Panc1 (cell line): ENCODE measurements at regions not wholly inside any gene's neighbourhood (a gene's known extent, or its start where the extent isn't known, plus 50 kb on each side); places are given as distances from the start of the nearest gene placed in this dataset.
"Not testable (repeated sequence)": the region's sequence is repeated elsewhere in the genome, so short reads cannot be mapped to it uniquely, and the experiment has no call there.

ENCODE experiments used
- ATAC-seq: fragments of 200-7000 bp; cut with Tn5 transposase; 2 replicates; pipeline ENCODE4 v1.9.1; 2020; ENCODE audit warnings: mild to moderate bottlenecking, moderate library complexity
- BruUV-seq: library from RNA; stranded (reverse); fragments of 400-500 nt; replicated peaks from 2 replicates; lab custom pipeline; 2021; lab: Mats Ljungman, UMichigan
- CTCF ChIA-PET: fragments of 300-600 bp; sonication (Branson Sonifier 250); formaldehyde crosslinking; loops from one replicate; lab custom pipeline; 2022; ENCODE audit warnings: antibody characterized with exemption; lab: Charles Lee
- POLR2A ChIA-PET: fragments of 300-600 bp; sonication (Branson Sonifier 250); formaldehyde crosslinking; loops from one replicate; lab custom pipeline; 2022; ENCODE audit warnings: antibody characterized with exemption; lab: Charles Lee
- DNase-seq: peaks from one replicate; pipeline ENCODE4 v3.0.0-alpha.2; 2010; ENCODE audit warnings: low read depth, low spot score
- H3K27ac ChIP-seq: 2 replicates; pipeline ENCODE4 v1.5.1; 2011; ENCODE audit warnings: mild to moderate bottlenecking, low read length, inconsistent platforms
- H3K27me3 ChIP-seq: fragments of 200-500 bp; sonication (Bioruptor generic); 2 replicates; pipeline ENCODE4 v1.6.0; 2014; ENCODE audit warnings: low read length, inconsistent platforms; ENCODE audit not compliant: control insufficient read depth, insufficient read depth
- H3K36me3 ChIP-seq: fragments of 200-500 bp; sonication (Bioruptor generic); 2 replicates; pipeline ENCODE4 v1.5.1; 2014; ENCODE audit warnings: inconsistent platforms, mild to moderate bottlenecking, low read length, moderate library complexity; ENCODE audit not compliant: control insufficient read depth, insufficient read depth
- H3K4me1 ChIP-seq: 2 replicates; pipeline ENCODE4 v1.5.1; 2011; ENCODE audit warnings: inconsistent platforms, mild to moderate bottlenecking, low read length, moderate library complexity; ENCODE audit not compliant: control insufficient read depth, insufficient read depth
- H3K4me3 ChIP-seq, 2 experiments: 2 replicates each; pipeline ENCODE4 v1.5.1; 2011 to 2012; ENCODE audit warnings: low read depth in 2 of 2, low read length in 2 of 2, mild to moderate bottlenecking in 2 of 2, inconsistent platforms in 1 of 2, moderate library complexity in 1 of 2
- H3K9me3 ChIP-seq: fragments of 200-500 bp; sonication (Bioruptor generic); 2 replicates; pipeline ENCODE4 v1.5.1; 2014; ENCODE audit warnings: low read depth, mild to moderate bottlenecking, inconsistent platforms, low read length, moderate library complexity; ENCODE audit not compliant: control insufficient read depth, insufficient read depth
- POLR2AphosphoS5 ChIP-seq: IDR thresholded peaks from 2 replicates; pipeline ENCODE4 v1.6.1; 2012; ENCODE audit warnings: mild to moderate bottlenecking, low read depth, low read length, moderate library complexity
- SIN3A ChIP-seq: IDR thresholded peaks from 2 replicates; pipeline ENCODE4 v1.6.1; 2012; ENCODE audit warnings: low read depth, mild to moderate bottlenecking, low read length, moderate library complexity, borderline replicate concordance; ENCODE audit not compliant: insufficient read depth
- TCF7L2 ChIP-seq: IDR thresholded peaks from 2 replicates; pipeline ENCODE4 v1.6.1; 2011; ENCODE audit warnings: mild to moderate bottlenecking, low read depth, low read length, inconsistent platforms
- in situ Hi-C: cut with HindIII; loops from 2 replicates; pipeline ENCODE4 v1.10.0; 2016; ENCODE audit warnings: low sequenced_read_pairs, low pct_unique_long_range_greater_than_20kb
- intact Hi-C: fragments of 100-400 bp; cut with micrococcal nuclease; formaldehyde crosslinking; loops from one replicate; pipeline ENCODE4 v1.10.0; 2022; ENCODE audit not compliant: unreplicated experiment
- TF ChIP-seq, protein P1 (sequence below), 2 experiments: IDR thresholded peaks; 2 replicates each; pipeline ENCODE4 v1.6.1; 2011 to 2012; ENCODE audit warnings: low read depth in 2 of 2, control low read depth in 1 of 2, low read length in 1 of 2, mild to moderate bottlenecking in 1 of 2, moderate library complexity in 1 of 2; ENCODE audit not compliant: insufficient read depth in 1 of 2
- TF ChIP-seq, protein P2 (sequence below): fragments of 450-650 bp; IDR thresholded peaks from 2 replicates; pipeline ENCODE4 v1.5.1; 2017; ENCODE audit warnings: mild to moderate bottlenecking

DNA sequence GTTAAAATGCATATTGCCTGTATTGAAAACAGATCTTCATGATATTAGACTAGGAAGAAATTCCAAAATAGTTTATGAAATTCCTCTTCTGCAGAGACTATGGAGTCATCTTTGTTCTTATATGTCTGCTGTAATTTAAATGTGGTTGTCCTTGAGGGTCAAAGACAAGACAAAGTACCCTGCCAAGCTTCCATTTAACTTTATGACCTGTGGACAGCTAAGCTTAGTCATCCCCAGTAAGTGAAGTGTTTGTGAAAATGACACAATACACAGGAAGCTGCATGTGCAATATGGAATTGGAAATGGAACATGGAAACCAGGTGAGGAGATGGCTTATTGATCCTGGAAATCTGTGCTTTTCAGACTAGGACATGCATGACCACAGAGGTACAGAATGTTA lies 68.5 kb upstream of the GBE1 start:
- POLR2A ChIA-PET: interaction anchor here (0.7 kb wide), 1 partner anchor 312 kb away, joined by 3 read pairs; no protein-coding TSS in a partner anchor
- ATAC-seq: no peak
- Histone ChIP-seq H3K9me3 (no peaks in the 10 kb centered on the region), H3K27ac (no peak overlapping the region), H3K27me3 (no peaks in the 10 kb centered on the region), H3K36me3 (no peaks in the 10 kb centered on the region), H3K4me1 (no peaks in the 10 kb centered on the region), H3K4me3 (no peak overlapping the region)
- DNase-seq: no peak
- intact Hi-C loops: no loop called here
- CTCF ChIA-PET: no interaction called here
- in situ Hi-C loops: no loop called here
- TF ChIP-seq, protein P1, sequence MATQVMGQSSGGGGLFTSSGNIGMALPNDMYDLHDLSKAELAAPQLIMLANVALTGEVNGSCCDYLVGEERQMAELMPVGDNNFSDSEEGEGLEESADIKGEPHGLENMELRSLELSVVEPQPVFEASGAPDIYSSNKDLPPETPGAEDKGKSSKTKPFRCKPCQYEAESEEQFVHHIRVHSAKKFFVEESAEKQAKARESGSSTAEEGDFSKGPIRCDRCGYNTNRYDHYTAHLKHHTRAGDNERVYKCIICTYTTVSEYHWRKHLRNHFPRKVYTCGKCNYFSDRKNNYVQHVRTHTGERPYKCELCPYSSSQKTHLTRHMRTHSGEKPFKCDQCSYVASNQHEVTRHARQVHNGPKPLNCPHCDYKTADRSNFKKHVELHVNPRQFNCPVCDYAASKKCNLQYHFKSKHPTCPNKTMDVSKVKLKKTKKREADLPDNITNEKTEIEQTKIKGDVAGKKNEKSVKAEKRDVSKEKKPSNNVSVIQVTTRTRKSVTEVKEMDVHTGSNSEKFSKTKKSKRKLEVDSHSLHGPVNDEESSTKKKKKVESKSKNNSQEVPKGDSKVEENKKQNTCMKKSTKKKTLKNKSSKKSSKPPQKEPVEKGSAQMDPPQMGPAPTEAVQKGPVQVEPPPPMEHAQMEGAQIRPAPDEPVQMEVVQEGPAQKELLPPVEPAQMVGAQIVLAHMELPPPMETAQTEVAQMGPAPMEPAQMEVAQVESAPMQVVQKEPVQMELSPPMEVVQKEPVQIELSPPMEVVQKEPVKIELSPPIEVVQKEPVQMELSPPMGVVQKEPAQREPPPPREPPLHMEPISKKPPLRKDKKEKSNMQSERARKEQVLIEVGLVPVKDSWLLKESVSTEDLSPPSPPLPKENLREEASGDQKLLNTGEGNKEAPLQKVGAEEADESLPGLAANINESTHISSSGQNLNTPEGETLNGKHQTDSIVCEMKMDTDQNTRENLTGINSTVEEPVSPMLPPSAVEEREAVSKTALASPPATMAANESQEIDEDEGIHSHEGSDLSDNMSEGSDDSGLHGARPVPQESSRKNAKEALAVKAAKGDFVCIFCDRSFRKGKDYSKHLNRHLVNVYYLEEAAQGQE (IDR thresholded peaks at IDR 0.05; ENCODE audit: insufficient read depth in 1 of 2, low read depth in 2 of 2, low read length in 1 of 2): no peak
- TF ChIP-seq POLR2AphosphoS5: no peak
- TF ChIP-seq SIN3A: no peak
- TF ChIP-seq, protein P2, sequence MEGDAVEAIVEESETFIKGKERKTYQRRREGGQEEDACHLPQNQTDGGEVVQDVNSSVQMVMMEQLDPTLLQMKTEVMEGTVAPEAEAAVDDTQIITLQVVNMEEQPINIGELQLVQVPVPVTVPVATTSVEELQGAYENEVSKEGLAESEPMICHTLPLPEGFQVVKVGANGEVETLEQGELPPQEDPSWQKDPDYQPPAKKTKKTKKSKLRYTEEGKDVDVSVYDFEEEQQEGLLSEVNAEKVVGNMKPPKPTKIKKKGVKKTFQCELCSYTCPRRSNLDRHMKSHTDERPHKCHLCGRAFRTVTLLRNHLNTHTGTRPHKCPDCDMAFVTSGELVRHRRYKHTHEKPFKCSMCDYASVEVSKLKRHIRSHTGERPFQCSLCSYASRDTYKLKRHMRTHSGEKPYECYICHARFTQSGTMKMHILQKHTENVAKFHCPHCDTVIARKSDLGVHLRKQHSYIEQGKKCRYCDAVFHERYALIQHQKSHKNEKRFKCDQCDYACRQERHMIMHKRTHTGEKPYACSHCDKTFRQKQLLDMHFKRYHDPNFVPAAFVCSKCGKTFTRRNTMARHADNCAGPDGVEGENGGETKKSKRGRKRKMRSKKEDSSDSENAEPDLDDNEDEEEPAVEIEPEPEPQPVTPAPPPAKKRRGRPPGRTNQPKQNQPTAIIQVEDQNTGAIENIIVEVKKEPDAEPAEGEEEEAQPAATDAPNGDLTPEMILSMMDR: no peak
- no peak for TF ChIP-seq TCF7L2
- no TSS peak for BruUV-seq

GRCh38 chr3:81829272-81829671 lies 67.8 kb upstream of the GBE1 start:
- ATAC-seq, H3K27ac ChIP-seq, H3K27me3 ChIP-seq, CTCF ChIA-PET, BruUV-seq, DNase-seq, H3K9me3 ChIP-seq, H3K4me1 ChIP-seq, intact Hi-C loops, H3K4me3 ChIP-seq, in situ Hi-C loops, H3K36me3 ChIP-seq: not testable (repeated sequence)
- POLR2A ChIA-PET: interaction anchor here (0.7 kb wide), 1 partner anchor 311 kb away, joined by 3 read pairs; no protein-coding TSS in a partner anchor

GRCh38 chr3:81823882-81824395 lies 62.5 kb upstream of the GBE1 start:
- Histone ChIP-seq H3K4me3 (no peak overlapping the region), H3K4me1 (no peaks in the 10 kb centered on the region), H3K36me3 (no peaks in the 10 kb centered on the region), H3K9me3 (no peaks in the 10 kb centered on the region), H3K27me3 (no peaks in the 10 kb centered on the region), H3K27ac (no peak overlapping the region)
- ATAC-seq (no peak), DNase-seq (no peak)
- POLR2A ChIA-PET: no interaction called here
- no TSS peak for BruUV-seq
- TF ChIP-seq SIN3A (no peak), TCF7L2 (no peak), POLR2AphosphoS5 (no peak)
- TF ChIP-seq, protein P2: no peak
- TF ChIP-seq, protein P1 (IDR thresholded peaks at IDR 0.05; ENCODE audit: insufficient read depth in 1 of 2, low read depth in 2 of 2, low read length in 1 of 2): no peak
- intact Hi-C loops: no loop called here
- CTCF ChIA-PET: no interaction called here
- in situ Hi-C loops: no loop called here
